ENCODE measurements at regions not wholly inside any gene's neighbourhood (a gene's known extent, or its start where the extent isn't known, plus 50 kb on each side); places are given as distances from the start of the nearest gene placed in this dataset.
A peak's percentile ranks its signal among the peaks of the same experiment; 100 is the strongest.
"Not testable (repeated sequence)": the region's sequence is repeated elsewhere in the genome, so short reads cannot be mapped to it uniquely, and the experiment has no call there.

DNA sequence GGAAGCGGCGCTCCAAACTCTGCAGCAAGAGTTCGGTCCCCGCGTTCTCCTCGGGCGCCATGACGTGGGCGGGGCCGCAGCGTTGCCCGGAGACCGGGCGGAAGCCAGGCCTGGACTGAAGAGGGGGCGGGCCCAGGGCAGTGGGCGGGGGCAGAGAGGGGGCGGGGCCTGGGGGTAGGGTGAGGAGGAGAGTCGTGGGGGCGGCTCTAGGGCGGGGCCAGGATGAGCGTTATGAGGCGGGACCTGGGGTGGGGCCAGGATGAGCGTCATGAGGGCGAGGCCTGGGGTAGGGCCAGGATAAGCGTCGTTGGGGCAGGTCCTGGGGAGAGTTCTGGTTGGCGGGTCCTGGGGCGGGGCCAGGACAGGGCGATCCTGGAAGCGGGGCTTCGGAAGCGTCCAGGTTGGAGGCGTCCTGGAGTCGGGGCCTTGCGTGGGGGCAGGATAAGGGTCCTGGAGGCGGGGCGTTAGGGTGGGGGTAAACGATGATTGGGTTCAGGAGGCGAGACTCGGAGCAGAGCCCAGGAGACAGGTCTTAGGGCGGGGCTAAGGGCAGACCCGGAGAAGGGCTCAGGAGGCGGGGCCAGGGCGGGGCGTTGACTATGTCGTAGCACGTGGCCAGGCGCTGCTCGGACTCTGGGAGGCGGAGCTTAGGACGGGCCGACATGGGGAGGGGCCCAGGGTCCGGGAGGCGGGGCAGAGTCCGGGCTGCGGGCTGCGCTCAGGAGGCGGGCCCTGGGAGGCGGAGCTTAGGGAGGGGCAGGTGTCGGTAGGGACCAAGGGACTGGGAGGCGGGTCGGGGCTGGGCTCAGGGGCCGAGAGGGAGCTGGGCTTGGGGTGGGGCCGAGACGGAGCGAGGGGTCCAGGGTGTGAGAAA, 131.1 kb upstream of the ALDH3B2 start:
- H3K27ac ChIP-seq (ENCODE audit: low read depth, low read length), result peak overlapping the region; percentile 48
- peaks cover 19% of the 10 kb centered on the region for H3K4me1 ChIP-seq (ENCODE audit: control insufficient read depth, low read length)
- H3K4me2 ChIP-seq (ENCODE audit: low read length), result peak overlapping the region; percentile 97
- H3K4me3 ChIP-seq (ENCODE audit: low read length), result peak overlapping the region; percentile 87
- not testable (repeated sequence) for H3K27me3 ChIP-seq (ENCODE audit: control insufficient read depth, low read length); H4K20me1 ChIP-seq (ENCODE audit: control insufficient read depth, insufficient read depth, low read depth, low read length); H3K9me2 ChIP-seq (replicated peaks; ENCODE audit: control insufficient read depth, low read length); H3K9me3 ChIP-seq (ENCODE audit: control insufficient read depth, insufficient read depth, low read length); H3F3A ChIP-seq (ENCODE audit: control insufficient read depth, insufficient read depth); H3K36me3 ChIP-seq (ENCODE audit: control insufficient read depth, low read length); H3K79me2 ChIP-seq (ENCODE audit: control insufficient read depth, low read length)

GRCh38 chr11:67804435-67805252, 130.2 kb upstream of the ALDH3B2 start:
- not testable (repeated sequence) for H3K27me3 ChIP-seq (ENCODE audit: control insufficient read depth, low read length); H3K79me2 ChIP-seq (ENCODE audit: control insufficient read depth, low read length); H3K36me3 ChIP-seq (ENCODE audit: control insufficient read depth, low read length); H3K9me3 ChIP-seq (ENCODE audit: control insufficient read depth, insufficient read depth, low read length); H4K20me1 ChIP-seq (ENCODE audit: control insufficient read depth, insufficient read depth, low read depth, low read length); H3F3A ChIP-seq (ENCODE audit: control insufficient read depth, insufficient read depth); H3K9me2 ChIP-seq (replicated peaks; ENCODE audit: control insufficient read depth, low read length)
- peak overlapping the region; percentile 87 for H3K4me3 ChIP-seq (ENCODE audit: low read length)
- TF ChIP-seq CTCF (IDR thresholded peaks at IDR 0.05; ENCODE audit: low read depth, low read length, poor library complexity, severe bottlenecking), result peak; percentile 9
- peak overlapping the region; percentile 48 for H3K27ac ChIP-seq (ENCODE audit: low read depth, low read length)
- peaks cover 19% of the 10 kb centered on the region for H3K4me1 ChIP-seq (ENCODE audit: control insufficient read depth, low read length)
- H3K4me2 ChIP-seq (ENCODE audit: low read length), result peak overlapping the region; percentile 97

- H4K20me1 ChIP-seq (ENCODE audit: control insufficient read depth, insufficient read depth, low read depth, low read length); H3K9me3 ChIP-seq (ENCODE audit: control insufficient read depth, insufficient read depth, low read length); H3F3A ChIP-seq (ENCODE audit: control insufficient read depth, insufficient read depth); H3K4me2 ChIP-seq (ENCODE audit: low read length); H3K27ac ChIP-seq (ENCODE audit: low read depth, low read length); H3K36me3 ChIP-seq (ENCODE audit: control insufficient read depth, low read length); H3K27me3 ChIP-seq (ENCODE audit: control insufficient read depth, low read length); H3K4me3 ChIP-seq (ENCODE audit: low read length); H3K79me2 ChIP-seq (ENCODE audit: control insufficient read depth, low read length); H3K9me2 ChIP-seq (replicated peaks; ENCODE audit: control insufficient read depth, low read length): not testable (repeated sequence)
- peaks cover 19% of the 10 kb centered on the region for H3K4me1 ChIP-seq (ENCODE audit: control insufficient read depth, low read length)
Measured at GRCh38 chr11:67803519-67803918, 129.1 kb upstream of the ALDH3B2 start.

DNA sequence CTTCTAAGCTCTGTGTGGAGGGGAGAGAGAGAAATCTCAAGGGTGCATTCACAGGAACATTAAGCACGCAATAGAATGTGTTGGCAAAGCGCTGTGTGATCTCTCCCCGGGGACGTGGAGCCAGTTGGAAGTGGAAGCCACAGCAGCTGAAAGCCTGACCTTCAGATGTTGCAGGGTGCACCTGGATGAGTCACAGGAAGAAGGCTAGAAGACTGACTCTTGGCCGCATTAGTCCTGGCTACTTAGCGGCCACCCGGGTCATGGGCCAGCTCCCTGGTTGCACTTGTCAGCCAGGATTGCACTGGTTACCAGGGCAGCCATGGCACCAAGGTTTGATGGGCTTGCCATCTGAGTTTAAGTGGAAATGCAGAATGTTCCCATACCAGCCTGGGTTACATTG, 128.6 kb upstream of the ALDH3B2 start:
- H3K9me2 ChIP-seq (replicated peaks; ENCODE audit: control insufficient read depth, low read length); H3K4me2 ChIP-seq (ENCODE audit: low read length): not testable (repeated sequence)

DNA sequence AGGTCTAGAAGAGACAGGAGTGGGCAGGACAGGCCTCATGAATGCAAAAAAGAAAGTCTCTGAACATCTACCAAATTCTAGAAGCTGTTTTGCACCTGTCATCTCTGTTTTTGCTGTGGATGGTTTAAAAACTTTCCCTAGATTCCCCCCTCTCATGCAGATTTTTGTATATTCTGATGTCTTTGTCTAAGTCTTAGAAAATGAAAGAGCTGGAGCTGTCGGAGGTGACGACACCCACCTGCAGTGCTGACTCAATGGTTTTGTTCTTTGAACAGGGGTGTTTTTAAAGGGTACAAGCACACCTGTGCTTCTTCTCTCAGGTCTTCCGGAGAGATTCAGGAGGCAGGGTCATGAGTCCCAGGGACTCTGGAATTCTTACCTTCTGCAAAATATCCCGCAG, 128.2 kb upstream of the ALDH3B2 start:
- not testable (repeated sequence) for H3F3A ChIP-seq (ENCODE audit: control insufficient read depth, insufficient read depth); H3K9me2 ChIP-seq (replicated peaks; ENCODE audit: control insufficient read depth, low read length); H3K27me3 ChIP-seq (ENCODE audit: control insufficient read depth, low read length); H3K4me3 ChIP-seq (ENCODE audit: low read length); H3K4me2 ChIP-seq (ENCODE audit: low read length); H3K27ac ChIP-seq (ENCODE audit: low read depth, low read length); H4K20me1 ChIP-seq (ENCODE audit: control insufficient read depth, insufficient read depth, low read depth, low read length); H3K79me2 ChIP-seq (ENCODE audit: control insufficient read depth, low read length); H3K9me3 ChIP-seq (ENCODE audit: control insufficient read depth, insufficient read depth, low read length); H3K36me3 ChIP-seq (ENCODE audit: control insufficient read depth, low read length)
- peaks cover 19% of the 10 kb centered on the region for H3K4me1 ChIP-seq (ENCODE audit: control insufficient read depth, low read length)

More for the DNA sequence above, 128.6 kb upstream of the ALDH3B2 start:
- not testable (repeated sequence) for H3K79me2 ChIP-seq (ENCODE audit: control insufficient read depth, low read length); H3K27me3 ChIP-seq (ENCODE audit: control insufficient read depth, low read length); H3K9me3 ChIP-seq (ENCODE audit: control insufficient read depth, insufficient read depth, low read length); H3K27ac ChIP-seq (ENCODE audit: low read depth, low read length); H3F3A ChIP-seq (ENCODE audit: control insufficient read depth, insufficient read depth); H3K4me3 ChIP-seq (ENCODE audit: low read length); H4K20me1 ChIP-seq (ENCODE audit: control insufficient read depth, insufficient read depth, low read depth, low read length); H3K36me3 ChIP-seq (ENCODE audit: control insufficient read depth, low read length)
- peaks cover 19% of the 10 kb centered on the region for H3K4me1 ChIP-seq (ENCODE audit: control insufficient read depth, low read length)

DNA sequence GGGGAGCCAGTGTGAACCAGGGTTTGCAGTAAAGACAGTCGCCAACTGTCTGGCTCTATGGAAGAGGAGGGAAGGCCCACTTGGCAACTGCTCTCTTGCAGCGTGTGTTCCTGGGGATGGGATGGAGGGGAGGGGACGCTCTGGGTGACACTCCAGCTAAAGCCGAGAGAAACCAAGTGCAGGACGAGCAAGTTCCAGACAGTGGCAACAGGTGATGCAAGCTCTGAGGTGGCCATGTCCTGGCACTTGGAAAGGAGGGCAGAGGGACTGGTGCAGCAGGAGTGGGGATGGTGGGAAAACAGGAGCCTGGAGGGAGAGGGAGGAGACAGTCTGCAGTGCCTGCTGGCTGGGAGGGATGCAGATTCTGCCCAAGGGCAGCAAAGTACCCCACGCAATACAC, 127.0 kb upstream of the ALDH3B2 start:
- not testable (repeated sequence) for H3K9me2 ChIP-seq (replicated peaks; ENCODE audit: control insufficient read depth, low read length); H3K9me3 ChIP-seq (ENCODE audit: control insufficient read depth, insufficient read depth, low read length)

GRCh38 chr11:67800591-67800990, 126.2 kb upstream of the ALDH3B2 start:
- H3K4me2 ChIP-seq (ENCODE audit: low read length); H3K9me2 ChIP-seq (replicated peaks; ENCODE audit: control insufficient read depth, low read length); H3F3A ChIP-seq (ENCODE audit: control insufficient read depth, insufficient read depth); H3K36me3 ChIP-seq (ENCODE audit: control insufficient read depth, low read length); H3K4me3 ChIP-seq (ENCODE audit: low read length); H3K27me3 ChIP-seq (ENCODE audit: control insufficient read depth, low read length); H3K79me2 ChIP-seq (ENCODE audit: control insufficient read depth, low read length); H4K20me1 ChIP-seq (ENCODE audit: control insufficient read depth, insufficient read depth, low read depth, low read length); H3K9me3 ChIP-seq (ENCODE audit: control insufficient read depth, insufficient read depth, low read length); H3K27ac ChIP-seq (ENCODE audit: low read depth, low read length): not testable (repeated sequence)
- H3K4me1 ChIP-seq (ENCODE audit: control insufficient read depth, low read length), result peaks cover 14% of the 10 kb centered on the region

More for the DNA sequence above, 127.0 kb upstream of the ALDH3B2 start:
- H3K36me3 ChIP-seq (ENCODE audit: control insufficient read depth, low read length); H3K4me2 ChIP-seq (ENCODE audit: low read length); H4K20me1 ChIP-seq (ENCODE audit: control insufficient read depth, insufficient read depth, low read depth, low read length); H3K79me2 ChIP-seq (ENCODE audit: control insufficient read depth, low read length); H3F3A ChIP-seq (ENCODE audit: control insufficient read depth, insufficient read depth); H3K27ac ChIP-seq (ENCODE audit: low read depth, low read length); H3K4me3 ChIP-seq (ENCODE audit: low read length); H3K27me3 ChIP-seq (ENCODE audit: control insufficient read depth, low read length): not testable (repeated sequence)
- peaks cover 17% of the 10 kb centered on the region for H3K4me1 ChIP-seq (ENCODE audit: control insufficient read depth, low read length)
